BJ (cell line): ENCODE measurements at regions not wholly inside any gene's neighbourhood (a gene's known extent, or its start where the extent isn't known, plus 50 kb on each side); places are given as distances from the start of the nearest gene placed in this dataset.

Experiments used
- CTCF ChIA-PET: fragments of 350-600 bp; formaldehyde crosslinking; extraction: SDS; loops from one replicate; lab custom pipeline; 2021; ENCODE audit warnings: antibody characterized with exemption, inconsistent platforms; lab: Yijun Ruan, JAX
- POLR2A ChIA-PET: fragments of 300-600 bp; sonication (Branson Sonifier 250); formaldehyde crosslinking; extraction: SDS; loops from one replicate; lab custom pipeline; 2021; ENCODE audit warnings: antibody characterized with exemption; lab: Charles Lee
- DNase-seq: peaks from one replicate; pipeline ENCODE4 v3.0.0-alpha.2; 2011; ENCODE audit warnings: low read depth
- H3K27me3 ChIP-seq: 2 replicates; pipeline ENCODE4 v1.6.0; 2011; ENCODE audit warnings: low read length; ENCODE audit not compliant: control insufficient read depth, insufficient read depth
- H3K36me3 ChIP-seq: 2 replicates; pipeline ENCODE4 v1.5.1; 2011; ENCODE audit warnings: low read length; ENCODE audit not compliant: control insufficient read depth, insufficient read depth
- H3K4me3 ChIP-seq: 2 replicates; pipeline ENCODE4 v1.5.1; 2011; ENCODE audit warnings: low read depth, mild to moderate bottlenecking, control low read depth, low read length
- TF ChIP-seq, protein P1 (sequence below): IDR thresholded peaks from 2 replicates; pipeline ENCODE4 v1.5.1; 2011; ENCODE audit warnings: low read depth, mild to moderate bottlenecking, control low read depth, inconsistent platforms, low read length, moderate library complexity; ENCODE audit not compliant: insufficient read depth

DNA sequence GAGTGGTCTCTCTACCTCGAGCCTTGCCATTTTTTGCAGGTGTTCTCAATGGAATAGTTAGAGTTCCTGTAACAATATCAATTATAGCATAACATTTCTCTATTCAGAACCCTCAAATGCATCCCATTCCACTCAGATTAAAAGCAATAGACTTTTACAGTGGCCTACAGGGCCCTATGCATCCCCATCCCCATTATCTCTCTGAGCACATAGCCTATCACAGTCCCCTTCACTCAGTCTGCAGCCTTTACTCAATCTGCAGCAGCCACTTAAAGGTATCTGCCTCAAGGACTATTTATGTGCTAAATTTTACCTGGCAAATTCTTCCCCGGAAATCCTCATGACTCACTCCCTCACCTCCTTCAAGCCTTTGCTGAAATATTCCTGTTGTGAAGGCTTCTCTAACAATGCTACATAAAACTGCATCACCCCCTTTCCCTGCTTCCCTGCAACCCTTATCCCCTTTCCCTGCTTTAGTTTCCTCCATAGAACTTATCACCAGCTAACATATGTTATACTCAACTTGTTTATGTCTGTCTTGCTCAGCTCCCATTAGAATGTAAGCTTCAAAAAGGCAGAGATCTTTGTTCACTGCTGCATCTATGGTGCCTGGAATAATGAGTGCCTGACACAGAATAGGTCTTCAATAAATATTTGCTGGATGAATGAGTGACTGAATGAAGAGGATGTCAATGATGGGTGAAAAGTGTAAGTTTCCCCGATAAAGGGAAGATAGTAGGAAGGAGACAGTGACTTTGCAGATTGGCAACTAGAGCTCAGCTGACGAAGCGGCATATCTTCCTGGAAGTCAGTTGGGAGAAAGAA, 54.1 kb upstream of the ZNF366 start:
- Histone ChIP-seq H3K27me3 (no peaks in the 10 kb centered on the region), H3K4me3 (no peak overlapping the region), H3K36me3 (no peaks in the 10 kb centered on the region)
- ChIA-PET POLR2A (no interaction called here), CTCF (no interaction called here)
- no peak for DNase-seq
- TF ChIP-seq, protein P1, sequence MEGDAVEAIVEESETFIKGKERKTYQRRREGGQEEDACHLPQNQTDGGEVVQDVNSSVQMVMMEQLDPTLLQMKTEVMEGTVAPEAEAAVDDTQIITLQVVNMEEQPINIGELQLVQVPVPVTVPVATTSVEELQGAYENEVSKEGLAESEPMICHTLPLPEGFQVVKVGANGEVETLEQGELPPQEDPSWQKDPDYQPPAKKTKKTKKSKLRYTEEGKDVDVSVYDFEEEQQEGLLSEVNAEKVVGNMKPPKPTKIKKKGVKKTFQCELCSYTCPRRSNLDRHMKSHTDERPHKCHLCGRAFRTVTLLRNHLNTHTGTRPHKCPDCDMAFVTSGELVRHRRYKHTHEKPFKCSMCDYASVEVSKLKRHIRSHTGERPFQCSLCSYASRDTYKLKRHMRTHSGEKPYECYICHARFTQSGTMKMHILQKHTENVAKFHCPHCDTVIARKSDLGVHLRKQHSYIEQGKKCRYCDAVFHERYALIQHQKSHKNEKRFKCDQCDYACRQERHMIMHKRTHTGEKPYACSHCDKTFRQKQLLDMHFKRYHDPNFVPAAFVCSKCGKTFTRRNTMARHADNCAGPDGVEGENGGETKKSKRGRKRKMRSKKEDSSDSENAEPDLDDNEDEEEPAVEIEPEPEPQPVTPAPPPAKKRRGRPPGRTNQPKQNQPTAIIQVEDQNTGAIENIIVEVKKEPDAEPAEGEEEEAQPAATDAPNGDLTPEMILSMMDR, result no peak

GRCh38 chr5:72559866-72560766, 52.9 kb upstream of the ZNF366 start:
- no peaks in the 10 kb centered on the region for H3K36me3 ChIP-seq
- ChIA-PET POLR2A (no interaction called here), CTCF (interaction anchor here (0.6 to 1.0 kb wide), 2 partner anchors 10 to 181 kb away, joined by 3 read pairs; no protein-coding TSS in a partner anchor)
- no peaks in the 10 kb centered on the region for H3K27me3 ChIP-seq
- no peak overlapping the region for H3K4me3 ChIP-seq
- no peak for DNase-seq
- TF ChIP-seq, protein P1, result no peak

- ChIA-PET POLR2A (no interaction called here), CTCF (interaction anchor here (1.5 kb wide), 1 partner anchor 9 kb away, joined by 3 read pairs; no protein-coding TSS in a partner anchor)
- DNase-seq, result no peak
- Histone ChIP-seq H3K27me3 (no peaks in the 10 kb centered on the region), H3K36me3 (no peaks in the 10 kb centered on the region), H3K4me3 (no peak overlapping the region)
- TF ChIP-seq, protein P1, result no peak
These were observed 51.2 kb upstream of the ZNF366 start for GRCh38 chr5:72558383-72558782.

GRCh38 chr5:72558046-72558336, 50.8 kb upstream of the ZNF366 start:
- CTCF ChIA-PET, result interaction anchor here (1.5 kb wide), 1 partner anchor 9 kb away, joined by 3 read pairs; no protein-coding TSS in a partner anchor
- Histone ChIP-seq H3K36me3 (no peaks in the 10 kb centered on the region), H3K27me3 (no peaks in the 10 kb centered on the region), H3K4me3 (no peak overlapping the region)
- TF ChIP-seq, protein P1, result no peak
- POLR2A ChIA-PET, result no interaction called here
- DNase-seq, result no peak
